ENCODE measurements at regions not wholly inside any gene's neighbourhood (a gene's known extent, or its start where the extent isn't known, plus 50 kb on each side); places are given as distances from the start of the nearest gene placed in this dataset.

GRCh38 chr13:55613429-55614187 lies 1527.1 kb upstream of the PRR20A start:
- CTCF ChIA-PET, result no interaction called here
- POLR2A ChIA-PET (ENCODE audit: low non-redundant PET), result interaction anchor here (0.6 kb wide), 1 partner anchor 1290 kb away, joined by 8 read pairs; no protein-coding TSS in a partner anchor
- no peak for TF ChIP-seq EZH2 (IDR thresholded peaks at IDR 0.05; ENCODE audit: borderline replicate concordance, low read depth, low read length, poor library complexity, severe bottlenecking)
- Histone ChIP-seq H3K9me3 (ENCODE audit: low read depth, low read length, poor library complexity, severe bottlenecking) (no peaks in the 10 kb centered on the region), H3K4me1 (ENCODE audit: insufficient read depth, low read length, poor library complexity, severe bottlenecking) (no peaks in the 10 kb centered on the region), H3K4me3 (ENCODE audit: low read depth, low read length, poor library complexity, severe bottlenecking) (no peak overlapping the region), H3K27ac (ENCODE audit: low read depth, low read length, poor library complexity, severe bottlenecking) (no peak overlapping the region), H3K27me3 (replicated peaks; ENCODE audit: insufficient read depth, low read depth, low read length, poor library complexity) (no peaks in the 10 kb centered on the region), H3K36me3 (ENCODE audit: insufficient read depth, low read length, poor library complexity, severe bottlenecking) (no peaks in the 10 kb centered on the region)
- DNase-seq (ENCODE audit: low spot score), result no peak
- no TSS peak for BruUV-seq (replicated peaks)
- intact Hi-C loops (cut with micrococcal nuclease; ENCODE audit: unreplicated experiment), result no loop called here

- H3K36me3 ChIP-seq (ENCODE audit: insufficient read depth, low read length, poor library complexity, severe bottlenecking), result no peaks in the 10 kb centered on the region
- no peaks in the 10 kb centered on the region for H3K9me3 ChIP-seq (ENCODE audit: low read depth, low read length, poor library complexity, severe bottlenecking)
- H3K4me1 ChIP-seq (ENCODE audit: insufficient read depth, low read length, poor library complexity, severe bottlenecking), result no peaks in the 10 kb centered on the region
- DNase-seq (ENCODE audit: low spot score), result no peak
- H3K27me3 ChIP-seq (replicated peaks; ENCODE audit: insufficient read depth, low read depth, low read length, poor library complexity), result no peaks in the 10 kb centered on the region
- H3K27ac ChIP-seq (ENCODE audit: low read depth, low read length, poor library complexity, severe bottlenecking), result no peak overlapping the region
- BruUV-seq (replicated peaks), result no TSS peak
- H3K4me3 ChIP-seq (ENCODE audit: low read depth, low read length, poor library complexity, severe bottlenecking), result no peak overlapping the region
- ChIA-PET CTCF (no interaction called here), POLR2A (ENCODE audit: low non-redundant PET) (no interaction called here)
- TF ChIP-seq EZH2 (IDR thresholded peaks at IDR 0.05; ENCODE audit: borderline replicate concordance, low read depth, low read length, poor library complexity, severe bottlenecking) (no peak), CTCF (conservative IDR thresholded peaks at IDR 0.05; ENCODE audit: low read depth, low read length) (no peak)
- intact Hi-C loops (cut with micrococcal nuclease; ENCODE audit: unreplicated experiment), result no loop called here
Observed at GRCh38 chr13:55615081-55615480, 1525.6 kb upstream of the PRR20A start.

GRCh38 chr13:55617241-55617640 lies 1523.5 kb upstream of the PRR20A start:
- intact Hi-C loops (cut with micrococcal nuclease; ENCODE audit: unreplicated experiment), result no loop called here
- TF ChIP-seq CTCF (conservative IDR thresholded peaks at IDR 0.05; ENCODE audit: low read depth, low read length), result no peak
- no peak for TF ChIP-seq EZH2 (IDR thresholded peaks at IDR 0.05; ENCODE audit: borderline replicate concordance, low read depth, low read length, poor library complexity, severe bottlenecking)
- ChIA-PET CTCF (no interaction called here), POLR2A (ENCODE audit: low non-redundant PET) (no interaction called here)
- Histone ChIP-seq H3K4me1 (ENCODE audit: insufficient read depth, low read length, poor library complexity, severe bottlenecking) (no peaks in the 10 kb centered on the region), H3K27me3 (replicated peaks; ENCODE audit: insufficient read depth, low read depth, low read length, poor library complexity) (no peaks in the 10 kb centered on the region), H3K27ac (ENCODE audit: low read depth, low read length, poor library complexity, severe bottlenecking) (no peak overlapping the region), H3K9me3 (ENCODE audit: low read depth, low read length, poor library complexity, severe bottlenecking) (no peaks in the 10 kb centered on the region), H3K4me3 (ENCODE audit: low read depth, low read length, poor library complexity, severe bottlenecking) (no peak overlapping the region), H3K36me3 (ENCODE audit: insufficient read depth, low read length, poor library complexity, severe bottlenecking) (no peaks in the 10 kb centered on the region)
- no peak for DNase-seq (ENCODE audit: low spot score)
- BruUV-seq (replicated peaks), result no TSS peak

- ChIA-PET POLR2A (ENCODE audit: low non-redundant PET) (no interaction called here), CTCF (no interaction called here)
- no peaks in the 10 kb centered on the region for H3K9me3 ChIP-seq (ENCODE audit: low read depth, low read length, poor library complexity, severe bottlenecking)
- no TSS peak for BruUV-seq (replicated peaks)
- intact Hi-C loops (cut with micrococcal nuclease; ENCODE audit: unreplicated experiment), result no loop called here
- H3K4me3 ChIP-seq (ENCODE audit: low read depth, low read length, poor library complexity, severe bottlenecking), result no peak overlapping the region
- no peak for DNase-seq (ENCODE audit: low spot score)
- H3K27me3 ChIP-seq (replicated peaks; ENCODE audit: insufficient read depth, low read depth, low read length, poor library complexity), result no peaks in the 10 kb centered on the region
- H3K36me3 ChIP-seq (ENCODE audit: insufficient read depth, low read length, poor library complexity, severe bottlenecking), result no peaks in the 10 kb centered on the region
- H3K27ac ChIP-seq (ENCODE audit: low read depth, low read length, poor library complexity, severe bottlenecking), result no peak overlapping the region
- TF ChIP-seq EZH2 (IDR thresholded peaks at IDR 0.05; ENCODE audit: borderline replicate concordance, low read depth, low read length, poor library complexity, severe bottlenecking) (no peak), CTCF (conservative IDR thresholded peaks at IDR 0.05; ENCODE audit: low read depth, low read length) (no peak)
- no peaks in the 10 kb centered on the region for H3K4me1 ChIP-seq (ENCODE audit: insufficient read depth, low read length, poor library complexity, severe bottlenecking)
Observed at GRCh38 chr13:55627221-55627620, 1513.5 kb upstream of the PRR20A start.
